Kidney (tissue), 13 donors: ENCODE measurements at regions not wholly inside any gene's neighbourhood (a gene's known extent, or its start where the extent isn't known, plus 50 kb on each side); places are given as distances from the start of the nearest gene placed in this dataset.

Experiments
- DNase-seq, 5 donors: peaks; one replicate each; pipeline ENCODE4 v3.0.0-alpha.2; 2013 to 2020
- FAIRE-seq: peaks from 2 replicates; lab custom pipeline; 2012; peaks lifted over from hg19 to GRCh38; lab: Jason Lieb, UNC
- H3K27ac ChIP-seq, 2 donors: one replicate each; pipeline ENCODE4 v1.7.0; 2013; ENCODE audit warnings: low read depth in 2 of 2, low read length in 2 of 2, inconsistent platforms in 1 of 2
- H3K27me3 ChIP-seq: one replicate; pipeline ENCODE4 v1.7.1; 2013; ENCODE audit warnings: low read length, inconsistent platforms; ENCODE audit not compliant: control insufficient read depth, insufficient read depth
- H3K36me3 ChIP-seq, 3 donors: one replicate each; pipeline versions ENCODE4 v1.7.0 to v1.7.1; 2013; ENCODE audit warnings: low read length in 3 of 3, control low read depth in 1 of 3, inconsistent platforms in 1 of 3; ENCODE audit not compliant: insufficient read depth in 3 of 3, control insufficient read depth in 2 of 3
- H3K4me1 ChIP-seq, 3 donors: one replicate each; pipeline versions ENCODE4 v1.7.0 to v1.7.1; 2013; ENCODE audit warnings: low read length in 3 of 3, inconsistent platforms in 1 of 3, low read depth in 1 of 3; ENCODE audit not compliant: control insufficient read depth in 2 of 3, insufficient read depth in 2 of 3
- H3K4me3 ChIP-seq, 3 donors: one replicate each; pipeline versions ENCODE4 v1.7.0 to v1.8.1; 2013; ENCODE audit warnings: low read length in 3 of 3, control low read depth in 1 of 3, inconsistent platforms in 1 of 3
- H3K9ac ChIP-seq, 3 donors: one replicate each; pipeline versions ENCODE4 v1.7.0 to v1.7.1; 2013; ENCODE audit warnings: low read length in 3 of 3, control low read depth in 1 of 3, inconsistent platforms in 1 of 3
- H3K9me3 ChIP-seq, 3 donors: one replicate each; pipeline versions ENCODE4 v1.7.0 to v1.7.1; 2013; ENCODE audit warnings: low read length in 3 of 3, control low read depth in 1 of 3, inconsistent platforms in 1 of 3; ENCODE audit not compliant: control insufficient read depth in 2 of 3, insufficient read depth in 1 of 3
- CTCF ChIP-seq: IDR thresholded peaks from 3 replicates; pipeline ENCODE4 v1.5.1; 2012; ENCODE audit warnings: mild to moderate bottlenecking, moderate library complexity, borderline replicate concordance; ENCODE audit not compliant: insufficient read depth; ENCODE audit errors: extremely low read depth
- intact Hi-C: fragments of 100-400 bp; cut with DNase I; formaldehyde crosslinking; loops from one replicate; pipeline ENCODE4 v1.11.1; 2022
- donor health status: control.
- donor health status: control.
- donor health status: control.
- donor health status: control.
- donor health status: control.
- donor health status: DM: yes; HTN: yes; CAD: no.
- donor health status: Normal renal cell carcinoma (clear cell type).

GRCh38 chr2:52974127-52974526 lies 793.5 kb upstream of the CHAC2 start:
- no peak for FAIRE-seq
- no peak for TF ChIP-seq CTCF
- intact Hi-C loops = no loop called here

GRCh38 chr2:52970642-52971041 lies 797.0 kb upstream of the CHAC2 start:
- DNase-seq (no peak), FAIRE-seq (no peak)
- no peak for TF ChIP-seq CTCF
- Histone ChIP-seq H3K27ac (no peak overlapping the region), H3K9ac (no peak overlapping the region), H3K4me3 (no peak overlapping the region), H3K4me1 (no peaks in the 10 kb centered on the region), H3K9me3 (no peaks in the 10 kb centered on the region), H3K36me3 (no peaks in the 10 kb centered on the region), H3K27me3 (no peaks in the 10 kb centered on the region)
- intact Hi-C loops = no loop called here

More at GRCh38 chr2:52974127-52974526, 793.5 kb upstream of the CHAC2 start:
- Histone ChIP-seq H3K36me3 (no peaks in the 10 kb centered on the region), H3K9ac (no peak overlapping the region), H3K9me3 (no peaks in the 10 kb centered on the region), H3K4me1 (no peaks in the 10 kb centered on the region), H3K27ac (no peak overlapping the region), H3K27me3 (no peaks in the 10 kb centered on the region), H3K4me3 (no peak overlapping the region)
- no peak for DNase-seq

- no peaks in the 10 kb centered on the region for H3K4me1 ChIP-seq
Measured at GRCh38 chr2:52968043-52968442, 799.6 kb upstream of the CHAC2 start.

More at GRCh38 chr2:52968043-52968442, 799.6 kb upstream of the CHAC2 start:
- intact Hi-C loops = no loop called here
- TF ChIP-seq CTCF = no peak
- no peaks in the 10 kb centered on the region for H3K27me3 ChIP-seq
- no peak overlapping the region for H3K4me3 ChIP-seq
- FAIRE-seq = no peak
- no peak overlapping the region for H3K9ac ChIP-seq
- no peak overlapping the region for H3K27ac ChIP-seq
- DNase-seq = no peak
- H3K36me3 ChIP-seq = no peaks in the 10 kb centered on the region
- H3K9me3 ChIP-seq = no peaks in the 10 kb centered on the region
